ENCODE measurements at regions not wholly inside any gene's neighbourhood (a gene's known extent, or its start where the extent isn't known, plus 50 kb on each side); places are given as distances from the start of the nearest gene placed in this dataset.

GRCh38 chr20:54922636-54923035, 447.2 kb downstream of the DOK5 start:
- TF ChIP-seq CTCF (IDR thresholded peaks at IDR 0.05) = no peak
- no peak for TF ChIP-seq POLR2A (IDR thresholded peaks at IDR 0.05)
- TF ChIP-seq EP300 (IDR thresholded peaks at IDR 0.05) = no peak
